Lower leg skin (tissue), 4 donors: ENCODE measurements at regions not wholly inside any gene's neighbourhood (a gene's known extent, or its start where the extent isn't known, plus 50 kb on each side); places are given as distances from the start of the nearest gene placed in this dataset.

Experiments used
- DNase-seq, 2 donors: peaks; one replicate each; pipeline ENCODE4 v3.0.0-alpha.2; 2019; ENCODE audit warnings: low spot score in 2 of 2
- H3K4me3 ChIP-seq: fragments of 200-600 bp; sonication (generic); 2 replicates; pipeline ENCODE4 v1.5.1; 2017; ENCODE audit warnings: mild to moderate bottlenecking, low read depth; ENCODE audit not compliant: poor library complexity, severe bottlenecking
- CTCF ChIP-seq, 3 donors: fragments of 450-650 bp; IDR thresholded peaks; one replicate each; pipeline ENCODE4 v1.5.1; 2016; ENCODE audit warnings: antibody characterized with exemption in 3 of 3, mild to moderate bottlenecking in 3 of 3, moderate library complexity in 2 of 3
- POLR2A ChIP-seq, 2 donors: fragments of 450-650 bp; IDR thresholded peaks; one replicate each; pipeline ENCODE4 v1.6.1; 2016 to 2017; ENCODE audit warnings: antibody characterized with exemption in 2 of 2, mild to moderate bottlenecking in 1 of 2, moderate library complexity in 1 of 2
- WGBS, 2 donors: methylation state at CpG; one replicate each; pipeline ENCODE4 v1.1.5; 2018; 5-methylcytosine and 5-hydroxymethylcytosine counted together
- intact Hi-C: fragments of 100-400 bp; cut with DNase I; formaldehyde crosslinking; loops from one replicate; pipeline ENCODE4 v1.15.0; 2023; ENCODE audit warnings: low total_unique reads

DNA sequence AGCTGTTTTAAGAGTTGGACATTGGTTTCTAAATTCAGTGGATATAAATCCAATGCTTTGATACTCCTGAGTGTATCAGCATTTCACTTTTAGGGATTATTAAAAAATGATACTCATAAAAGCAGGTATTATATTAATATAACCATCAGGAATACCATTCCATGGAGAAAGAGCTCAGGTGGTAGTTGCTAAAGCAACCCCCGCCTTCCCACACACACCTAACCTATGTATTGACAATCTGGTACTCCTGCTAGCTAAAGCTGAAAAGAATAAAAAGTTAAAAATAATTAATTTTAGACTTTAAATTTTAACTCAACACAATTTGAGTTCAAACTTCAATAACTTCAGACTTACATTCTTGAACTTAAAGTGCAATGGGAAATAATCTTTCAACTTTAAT, 717.1 kb upstream of the HS3ST1 start:
- DNase-seq: no peak
- 83 to 84% methylated on average over 1 of the region's 1 CpG for WGBS, 2 donors
- TF ChIP-seq CTCF (IDR thresholded peaks at IDR 0.05): no peak
- no peak for TF ChIP-seq POLR2A (IDR thresholded peaks at IDR 0.05)
- intact Hi-C loops: no loop called here
- no peak overlapping the region for H3K4me3 ChIP-seq

GRCh38 chr4:12145106-12145505, 716.4 kb upstream of the HS3ST1 start:
- WGBS, 2 donors: 67 to 74% methylated on average over 2 of the region's 2 CpGs
- intact Hi-C loops: no loop called here
- TF ChIP-seq POLR2A (IDR thresholded peaks at IDR 0.05) (no peak), CTCF (IDR thresholded peaks at IDR 0.05) (no peak)
- DNase-seq: no peak
- H3K4me3 ChIP-seq: no peak overlapping the region

GRCh38 chr4:12144051-12144450, 715.4 kb upstream of the HS3ST1 start:
- H3K4me3 ChIP-seq: no peak overlapping the region
- no peak for TF ChIP-seq CTCF (IDR thresholded peaks at IDR 0.05)
- no peak for TF ChIP-seq POLR2A (IDR thresholded peaks at IDR 0.05)
- intact Hi-C loops: no loop called here
- DNase-seq: no peak
- WGBS, 2 donors: 63% methylated on average over 2 of the region's 2 CpGs

DNA sequence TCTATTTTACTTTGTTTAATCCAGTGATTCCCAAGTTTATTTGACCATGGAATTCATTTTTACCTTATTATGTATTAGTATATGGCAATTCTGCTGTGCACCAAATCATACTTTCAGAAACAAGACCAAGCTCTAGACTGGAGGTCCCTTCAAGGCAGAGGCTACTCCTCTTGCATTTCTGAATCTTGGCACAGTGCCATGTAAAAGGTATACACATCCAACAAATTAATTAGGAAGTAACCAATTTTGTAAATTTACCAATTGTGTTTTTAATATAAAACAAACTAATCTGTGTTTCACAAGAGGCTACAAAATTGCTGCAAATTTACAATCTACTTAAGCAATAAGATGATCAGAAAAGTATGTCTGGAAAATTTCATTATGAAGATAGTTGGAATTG, 712.2 kb upstream of the HS3ST1 start:
- no peak for TF ChIP-seq CTCF (IDR thresholded peaks at IDR 0.05)
- TF ChIP-seq POLR2A (IDR thresholded peaks at IDR 0.05): no peak
- no peak for DNase-seq
- no peak overlapping the region for H3K4me3 ChIP-seq
- intact Hi-C loops: no loop called here

- 64 to 73% methylated on average over 3 of the region's 3 CpGs for WGBS, 2 donors
- no peak for DNase-seq
Observed at GRCh38 chr4:12139296-12139695, 710.6 kb upstream of the HS3ST1 start.

More at GRCh38 chr4:12139296-12139695, 710.6 kb upstream of the HS3ST1 start:
- no peak overlapping the region for H3K4me3 ChIP-seq
- intact Hi-C loops: no loop called here
- TF ChIP-seq POLR2A (IDR thresholded peaks at IDR 0.05) (no peak), CTCF (IDR thresholded peaks at IDR 0.05) (no peak)
